ENCODE measurements at regions not wholly inside any gene's neighbourhood (a gene's known extent, or its start where the extent isn't known, plus 50 kb on each side); places are given as distances from the start of the nearest gene placed in this dataset.

- TF ChIP-seq, protein P1, sequence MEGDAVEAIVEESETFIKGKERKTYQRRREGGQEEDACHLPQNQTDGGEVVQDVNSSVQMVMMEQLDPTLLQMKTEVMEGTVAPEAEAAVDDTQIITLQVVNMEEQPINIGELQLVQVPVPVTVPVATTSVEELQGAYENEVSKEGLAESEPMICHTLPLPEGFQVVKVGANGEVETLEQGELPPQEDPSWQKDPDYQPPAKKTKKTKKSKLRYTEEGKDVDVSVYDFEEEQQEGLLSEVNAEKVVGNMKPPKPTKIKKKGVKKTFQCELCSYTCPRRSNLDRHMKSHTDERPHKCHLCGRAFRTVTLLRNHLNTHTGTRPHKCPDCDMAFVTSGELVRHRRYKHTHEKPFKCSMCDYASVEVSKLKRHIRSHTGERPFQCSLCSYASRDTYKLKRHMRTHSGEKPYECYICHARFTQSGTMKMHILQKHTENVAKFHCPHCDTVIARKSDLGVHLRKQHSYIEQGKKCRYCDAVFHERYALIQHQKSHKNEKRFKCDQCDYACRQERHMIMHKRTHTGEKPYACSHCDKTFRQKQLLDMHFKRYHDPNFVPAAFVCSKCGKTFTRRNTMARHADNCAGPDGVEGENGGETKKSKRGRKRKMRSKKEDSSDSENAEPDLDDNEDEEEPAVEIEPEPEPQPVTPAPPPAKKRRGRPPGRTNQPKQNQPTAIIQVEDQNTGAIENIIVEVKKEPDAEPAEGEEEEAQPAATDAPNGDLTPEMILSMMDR (conservative IDR thresholded peaks at IDR 0.05; ENCODE audit: low read depth, low read length), result no peak
- no peak for TF ChIP-seq EZH2 (IDR thresholded peaks at IDR 0.05; ENCODE audit: borderline replicate concordance, low read depth, low read length, poor library complexity, severe bottlenecking)
These were observed 66.6 kb upstream of the ABLIM1 start for GRCh38 chr10:114724716-114725106.

Data from A673 (cell line).